ENCODE measurements at regions not wholly inside any gene's neighbourhood (a gene's known extent, or its start where the extent isn't known, plus 50 kb on each side); places are given as distances from the start of the nearest gene placed in this dataset.

DNA sequence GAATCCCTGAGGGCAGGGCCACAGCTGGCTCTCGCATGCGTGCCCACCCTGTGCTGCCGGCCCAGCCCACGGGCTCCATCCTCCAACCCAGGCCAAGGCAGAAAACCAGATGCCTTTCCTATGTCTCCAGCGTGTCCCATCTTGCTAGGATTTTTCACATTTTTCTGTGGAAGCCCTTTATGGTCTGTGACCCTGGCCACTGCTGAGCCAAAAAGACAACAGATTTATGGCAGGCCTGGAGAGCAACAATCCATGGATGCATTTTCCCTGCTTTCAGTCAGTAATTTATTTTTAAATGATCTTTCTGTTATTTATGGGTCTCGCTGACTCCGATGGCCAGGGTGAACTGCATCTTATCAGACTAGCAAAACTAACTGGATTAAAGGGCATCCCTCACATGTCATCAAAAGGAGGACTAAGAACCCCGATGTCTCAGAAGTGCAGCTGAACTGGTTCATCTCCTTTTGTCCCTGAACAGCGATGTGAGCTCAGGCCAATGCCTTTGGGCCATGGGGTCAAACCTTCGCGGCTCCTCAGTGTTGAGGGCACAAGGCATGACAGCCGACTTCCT lies 346.0 kb downstream of the CYRIA start:
- Histone ChIP-seq H3K4me1 (ENCODE audit: insufficient read depth, low read length) (no peaks in the 10 kb centered on the region), H3K4ac (ENCODE audit: low read depth, low read length) (no peak overlapping the region), H3K23ac (ENCODE audit: insufficient read length, low read depth, low read length) (no peak overlapping the region), H2AFZ (ENCODE audit: low read length) (no peak overlapping the region), H3K56ac (ENCODE audit: insufficient read length, low read depth, low read length) (no peak overlapping the region), H2BK20ac (ENCODE audit: low read depth, low read length, poor library complexity, severe bottlenecking) (no peak overlapping the region), H4K20me1 (ENCODE audit: control insufficient read depth, insufficient read depth, insufficient read length) (no peaks in the 10 kb centered on the region), H3T11ph (ENCODE audit: low read length) (no peak overlapping the region), H3K9ac (ENCODE audit: extremely low read depth, insufficient read length, low read length) (no peak overlapping the region), H2BK5ac (ENCODE audit: insufficient read length, low read length) (no peak overlapping the region), H3K27me3 (ENCODE audit: insufficient read depth, low read length) (no peaks in the 10 kb centered on the region), H3K14ac (ENCODE audit: insufficient read depth, low read length) (no peak overlapping the region), H2BK12ac (ENCODE audit: insufficient read length, low read depth, low read length) (no peak overlapping the region), H2AK5ac (ENCODE audit: insufficient read length, low read length) (no peak overlapping the region), H4K91ac (ENCODE audit: insufficient read length, low read depth, low read length) (no peak overlapping the region), H3K9me3 (ENCODE audit: control insufficient read depth, low read depth, low read length) (no peaks in the 10 kb centered on the region), H4K5ac (ENCODE audit: insufficient read length, low read depth, low read length) (no peak overlapping the region), H3K27ac (ENCODE audit: insufficient read length, low read depth, low read length) (no peak overlapping the region), H2BK120ac (ENCODE audit: low read depth, low read length, poor library complexity, severe bottlenecking) (no peak overlapping the region), H3K79me2 (ENCODE audit: insufficient read depth, low read length) (no peaks in the 10 kb centered on the region), H3K23me2 (ENCODE audit: insufficient read length, low read depth, low read length, poor library complexity, severe bottlenecking) (no peaks in the 10 kb centered on the region), H3K4me2 (ENCODE audit: insufficient read depth, insufficient read length, low read length) (no peak overlapping the region), H4K8ac (replicated peaks; ENCODE audit: insufficient read length, low read depth, low read length) (no peak overlapping the region), H2BK15ac (ENCODE audit: low read depth, low read length) (no peak overlapping the region), H3K18ac (ENCODE audit: insufficient read length, low read depth, low read length) (no peak overlapping the region), H3K79me1 (ENCODE audit: insufficient read depth, low read depth, low read length, poor library complexity, severe bottlenecking) (no peaks in the 10 kb centered on the region)
- Mint-ChIP-seq H3K36me3 (ENCODE audit: insufficient read depth in 1 of 3, low read depth in 3 of 3) (no peaks in the 10 kb centered on the region), H3K27me3 (ENCODE audit: low read depth) (peaks cover 5% of the 10 kb centered on the region; the same call in 1 of the 2 replicates), H3K4me3 (no peak overlapping the region), H3K27ac (no peak overlapping the region), H3K4me1 (peaks cover 15 to 17% of the 10 kb centered on the region in 2 experiments), H3K9me3 (no peaks in the 10 kb centered on the region)
- TF ChIP-seq, protein P1, sequence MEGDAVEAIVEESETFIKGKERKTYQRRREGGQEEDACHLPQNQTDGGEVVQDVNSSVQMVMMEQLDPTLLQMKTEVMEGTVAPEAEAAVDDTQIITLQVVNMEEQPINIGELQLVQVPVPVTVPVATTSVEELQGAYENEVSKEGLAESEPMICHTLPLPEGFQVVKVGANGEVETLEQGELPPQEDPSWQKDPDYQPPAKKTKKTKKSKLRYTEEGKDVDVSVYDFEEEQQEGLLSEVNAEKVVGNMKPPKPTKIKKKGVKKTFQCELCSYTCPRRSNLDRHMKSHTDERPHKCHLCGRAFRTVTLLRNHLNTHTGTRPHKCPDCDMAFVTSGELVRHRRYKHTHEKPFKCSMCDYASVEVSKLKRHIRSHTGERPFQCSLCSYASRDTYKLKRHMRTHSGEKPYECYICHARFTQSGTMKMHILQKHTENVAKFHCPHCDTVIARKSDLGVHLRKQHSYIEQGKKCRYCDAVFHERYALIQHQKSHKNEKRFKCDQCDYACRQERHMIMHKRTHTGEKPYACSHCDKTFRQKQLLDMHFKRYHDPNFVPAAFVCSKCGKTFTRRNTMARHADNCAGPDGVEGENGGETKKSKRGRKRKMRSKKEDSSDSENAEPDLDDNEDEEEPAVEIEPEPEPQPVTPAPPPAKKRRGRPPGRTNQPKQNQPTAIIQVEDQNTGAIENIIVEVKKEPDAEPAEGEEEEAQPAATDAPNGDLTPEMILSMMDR (conservative IDR thresholded peaks at IDR 0.05): no peak
- WGBS (ENCODE audit: extremely low coverage, insufficient read length, low lambda C conversion rate): no CpG with 5 or more reads among the region's 12 CpGs
- DNase-seq: no peak

Data from H9 (cell line).